NCI-H146 (cell line): ENCODE measurements at regions not wholly inside any gene's neighbourhood (a gene's known extent, or its start where the extent isn't known, plus 50 kb on each side); places are given as distances from the start of the nearest gene placed in this dataset.
A peak's percentile ranks its signal among the peaks of the same experiment; 100 is the strongest.

ENCODE experiments used
- DNase-seq: peaks from one replicate; lab custom pipeline; 2025; lab: John Stamatoyannopoulos, UW

GRCh38 chr2:153105829-153106578 is 372.6 kb downstream of the RPRM start:
- DNase-seq, result no peak

- no peak for DNase-seq
Measured at GRCh38 chr2:153101187-153101586, 377.4 kb downstream of the RPRM start.

- DNase-seq, result peak; percentile 50
Measured at GRCh38 chr2:153100151-153100550, 378.4 kb downstream of the RPRM start.

- no peak for DNase-seq
Measured at GRCh38 chr2:153098073-153098472, 379.7 kb downstream of the ARL6IP6 start.

GRCh38 chr2:153096272-153096671 is 377.9 kb downstream of the ARL6IP6 start:
- DNase-seq, result no peak

GRCh38 chr2:153091344-153091743 is 372.9 kb downstream of the ARL6IP6 start:
- DNase-seq, result no peak

GRCh38 chr2:153079315-153079714 is 360.9 kb downstream of the ARL6IP6 start:
- no peak for DNase-seq

- no peak for DNase-seq
Measured at GRCh38 chr2:153077311-153077710, 358.9 kb downstream of the ARL6IP6 start.

- no peak for DNase-seq
Measured at GRCh38 chr2:153074207-153074606, 355.8 kb downstream of the ARL6IP6 start.

GRCh38 chr2:153072813-153073212 is 354.4 kb downstream of the ARL6IP6 start:
- DNase-seq, result no peak

GRCh38 chr2:153072077-153072476 is 353.7 kb downstream of the ARL6IP6 start:
- no peak for DNase-seq

GRCh38 chr2:153071090-153071489 is 352.7 kb downstream of the ARL6IP6 start:
- DNase-seq, result no peak

- DNase-seq, result no peak
Measured at GRCh38 chr2:153068915-153069314, 350.5 kb downstream of the ARL6IP6 start.

GRCh38 chr2:153068052-153068451 is 349.6 kb downstream of the ARL6IP6 start:
- no peak for DNase-seq

- DNase-seq, result peak; percentile 8
Measured at GRCh38 chr2:153059338-153060052, 341.1 kb downstream of the ARL6IP6 start.

- no peak for DNase-seq
Measured at GRCh38 chr2:153057743-153058142, 339.3 kb downstream of the ARL6IP6 start.

GRCh38 chr2:153055182-153055581 is 336.8 kb downstream of the ARL6IP6 start:
- DNase-seq, result no peak

- DNase-seq, result no peak
Measured at GRCh38 chr2:153052807-153053559, 334.6 kb downstream of the ARL6IP6 start.

GRCh38 chr2:153047220-153047619 is 328.8 kb downstream of the ARL6IP6 start:
- no peak for DNase-seq

GRCh38 chr2:153043385-153043784 is 325.0 kb downstream of the ARL6IP6 start:
- no peak for DNase-seq

GRCh38 chr2:153028626-153029025 is 310.2 kb downstream of the ARL6IP6 start:
- DNase-seq, result no peak

- DNase-seq, result no peak
Measured at GRCh38 chr2:153027533-153027932, 309.1 kb downstream of the ARL6IP6 start.

GRCh38 chr2:153020201-153020600 is 301.8 kb downstream of the ARL6IP6 start:
- DNase-seq, result no peak
